ENCODE measurements at regions not wholly inside any gene's neighbourhood (a gene's known extent, or its start where the extent isn't known, plus 50 kb on each side); places are given as distances from the start of the nearest gene placed in this dataset.
A peak's percentile ranks its signal among the peaks of the same experiment; 100 is the strongest.
"Not testable (repeated sequence)": the region's sequence is repeated elsewhere in the genome, so short reads cannot be mapped to it uniquely, and the experiment has no call there.

DNA sequence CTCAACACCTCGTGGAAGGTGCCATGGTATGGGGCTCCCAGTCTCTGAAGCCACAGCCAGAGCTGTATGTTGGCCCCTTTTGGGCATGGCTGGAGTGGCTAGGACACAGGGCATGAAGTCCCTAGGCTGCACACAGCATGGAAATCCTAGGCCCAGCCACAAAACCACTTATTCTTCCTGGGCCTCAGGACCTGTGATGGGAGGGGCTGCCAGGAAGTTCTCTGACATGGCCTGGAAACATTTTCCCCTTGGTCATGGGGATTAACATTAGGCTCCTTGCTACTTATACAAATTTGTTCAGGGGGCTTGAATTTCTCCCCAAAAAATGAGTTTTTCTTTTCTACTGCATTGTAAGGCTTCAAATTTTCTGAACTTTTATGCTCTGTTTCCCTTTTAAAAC, 2091.2 kb upstream of the ACO1 start:
- DNase-seq (ENCODE audit: low spot score): no peak

DNA sequence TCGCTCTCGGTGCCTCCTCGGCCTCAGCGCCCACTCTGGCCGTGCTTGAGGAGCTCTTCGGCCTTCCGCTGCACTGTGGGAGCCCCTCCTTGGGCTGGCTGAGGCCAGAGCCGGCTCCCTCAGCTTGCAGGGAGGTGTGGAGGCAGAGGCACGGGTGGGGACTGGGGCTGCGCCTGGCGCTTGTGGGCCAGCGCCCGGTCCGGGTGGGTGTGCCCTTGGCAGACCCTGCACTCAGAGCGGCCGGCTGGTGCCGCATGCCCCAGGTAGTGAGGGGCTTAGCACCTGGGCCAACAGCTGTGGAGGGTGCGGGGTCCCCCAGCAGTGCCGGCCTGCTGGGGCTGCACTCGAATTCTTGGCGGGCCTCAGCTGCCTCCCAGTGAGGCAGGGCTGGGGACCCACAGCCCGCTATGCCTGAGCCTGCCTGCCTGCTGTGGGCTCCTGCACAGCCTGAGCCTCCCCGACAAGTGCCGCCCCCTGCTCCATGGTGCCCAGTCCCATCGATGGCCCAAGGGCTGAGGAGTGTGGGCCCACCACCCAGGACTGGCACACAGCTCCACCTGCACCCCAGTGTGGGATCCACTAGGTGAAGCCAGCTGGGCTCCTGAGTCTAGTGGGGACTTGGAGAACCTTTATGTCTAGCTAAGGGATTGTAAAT, 2085.2 kb upstream of the ACO1 start:
- DNase-seq (ENCODE audit: low spot score): no peak

DNA sequence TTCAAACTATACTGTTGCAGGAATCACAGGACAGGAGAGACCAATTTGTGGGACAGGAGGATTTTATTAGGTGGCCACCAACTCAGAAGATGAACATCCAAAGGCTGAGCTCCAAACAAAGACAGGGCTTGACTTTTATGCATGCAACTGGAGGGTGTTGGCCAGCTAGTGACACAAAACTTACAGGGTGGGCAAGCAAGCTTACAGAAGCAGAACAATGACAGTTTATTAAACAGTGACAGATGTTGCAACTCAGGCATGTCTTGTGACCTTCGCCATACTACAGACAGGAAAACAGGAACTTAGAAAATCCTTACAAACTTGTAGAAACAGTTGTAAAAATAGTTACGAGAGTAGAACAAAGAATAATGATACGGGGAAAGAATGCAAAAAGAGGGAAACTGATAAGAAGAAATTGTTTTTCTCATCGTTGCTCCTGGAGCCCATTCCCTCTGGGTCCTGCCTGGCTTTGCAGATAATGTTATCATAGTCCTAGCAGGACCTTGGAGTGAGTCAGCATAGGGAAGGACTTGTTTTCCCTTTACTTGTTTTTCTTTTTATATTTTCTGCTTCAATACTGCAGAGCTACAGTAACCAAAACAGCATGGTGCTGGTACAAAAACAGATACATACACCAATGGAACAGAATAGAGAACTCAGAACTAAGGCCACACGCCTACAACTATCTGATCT, 2083.0 kb upstream of the ACO1 start:
- peak; percentile 5 for DNase-seq (ENCODE audit: low spot score)

DNA sequence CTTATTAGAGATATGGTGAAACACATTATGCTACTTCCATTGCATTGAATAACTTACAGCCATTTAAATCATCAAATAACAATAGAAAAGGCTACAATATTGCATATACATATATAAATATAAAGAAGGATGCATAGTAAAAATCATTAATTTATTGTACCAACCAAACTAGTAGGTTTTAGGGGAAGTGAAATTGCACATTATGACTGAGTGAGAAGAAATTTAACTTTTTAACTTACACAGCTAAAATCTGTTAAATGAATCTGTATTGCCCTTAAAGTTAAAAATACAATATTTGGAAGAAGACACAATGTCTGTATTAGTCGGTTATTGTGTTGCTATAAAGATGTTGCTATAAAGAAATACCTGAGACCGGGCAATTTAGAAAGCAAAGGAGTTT, 2073.7 kb upstream of the ACO1 start:
- DNase-seq (ENCODE audit: low spot score): no peak

DNA sequence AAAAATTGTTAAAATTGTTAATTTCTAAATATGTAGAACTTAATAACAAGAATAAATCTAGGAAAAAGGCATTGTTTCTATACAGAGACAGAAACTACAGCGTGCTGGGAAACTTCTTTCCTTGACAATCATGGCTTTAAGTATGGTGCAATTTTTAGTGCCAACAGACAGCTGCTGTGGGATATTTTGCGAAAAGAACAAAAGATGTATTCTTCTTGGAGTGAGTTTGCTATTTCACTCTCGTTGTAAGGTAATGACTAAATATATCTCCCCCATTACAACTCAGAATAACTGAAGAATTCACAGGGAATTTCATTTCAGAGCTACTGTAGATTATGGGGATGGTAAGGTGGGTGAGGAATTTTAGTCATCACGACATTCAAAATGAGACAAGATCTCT, 2055.0 kb upstream of the ACO1 start:
- peak; percentile 6 for DNase-seq (ENCODE audit: low spot score)

DNA sequence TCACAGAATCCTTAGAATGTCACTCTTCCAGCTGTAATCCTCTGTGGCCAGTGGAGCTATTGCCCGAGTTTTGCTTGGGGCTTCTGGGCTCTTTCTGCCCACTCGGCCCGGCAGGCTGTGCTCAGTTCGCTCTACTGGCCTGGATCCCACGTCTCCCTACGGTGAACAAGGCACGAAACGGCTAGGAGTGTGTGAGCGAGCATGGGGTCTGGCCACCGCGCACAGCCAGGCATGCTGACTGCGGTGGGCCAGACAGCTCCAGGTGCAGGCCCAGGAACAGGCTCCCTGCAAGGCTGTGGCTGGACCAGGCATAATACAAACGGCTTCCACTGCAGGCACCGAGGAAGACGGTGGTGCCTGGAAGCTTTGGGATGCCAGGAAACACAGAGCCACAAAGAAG, 2035.5 kb upstream of the ACO1 start:
- DNase-seq (ENCODE audit: low spot score): no peak

DNA sequence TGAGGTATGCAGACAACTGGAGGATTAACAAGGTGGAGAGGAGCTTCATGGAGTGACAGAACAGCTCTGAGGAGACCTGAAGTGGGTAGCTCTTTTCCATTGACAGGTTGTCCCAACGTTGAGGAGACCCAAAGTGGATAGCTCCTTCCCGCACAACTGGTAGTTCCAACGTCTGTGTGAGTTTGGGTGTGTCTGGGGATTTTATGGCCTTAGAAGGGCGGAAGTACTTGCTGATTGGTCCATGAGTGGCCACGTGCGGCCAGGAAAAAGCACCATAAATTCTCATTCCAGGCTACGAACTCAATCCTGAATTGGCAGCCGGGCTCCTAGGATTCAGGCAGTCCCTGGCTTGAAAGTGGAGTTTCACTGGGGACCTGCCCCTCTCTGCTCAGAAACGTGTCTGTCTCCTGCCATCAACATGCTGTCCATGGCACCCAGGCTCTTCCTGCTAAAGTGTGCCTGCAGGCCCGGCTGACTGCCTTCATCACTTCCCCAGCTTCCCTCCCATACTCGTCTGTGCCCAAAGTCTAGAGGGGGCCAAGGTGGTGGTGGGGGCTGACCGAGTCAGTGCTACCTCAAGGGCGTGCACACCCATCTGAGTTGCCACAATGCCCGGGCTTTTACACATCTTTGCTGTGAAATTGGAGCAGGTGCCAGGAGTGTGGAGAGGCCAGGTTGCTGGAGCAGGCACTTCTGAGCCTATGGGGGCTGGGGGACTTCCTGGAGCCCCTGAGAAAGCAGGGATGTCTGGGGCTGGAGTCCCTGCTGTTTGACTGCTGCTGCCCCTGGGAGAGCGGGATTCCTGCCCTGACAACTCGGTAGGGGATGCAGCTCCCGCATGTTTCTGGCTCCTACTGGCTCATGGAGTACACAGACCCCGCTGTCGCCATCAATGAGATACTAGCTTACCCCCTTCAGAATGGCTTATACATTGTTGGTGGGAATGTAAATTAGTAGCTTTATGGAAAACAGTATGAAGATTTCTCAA, 2034.6 kb upstream of the ACO1 start:
- no peak for DNase-seq (ENCODE audit: low spot score)

DNA sequence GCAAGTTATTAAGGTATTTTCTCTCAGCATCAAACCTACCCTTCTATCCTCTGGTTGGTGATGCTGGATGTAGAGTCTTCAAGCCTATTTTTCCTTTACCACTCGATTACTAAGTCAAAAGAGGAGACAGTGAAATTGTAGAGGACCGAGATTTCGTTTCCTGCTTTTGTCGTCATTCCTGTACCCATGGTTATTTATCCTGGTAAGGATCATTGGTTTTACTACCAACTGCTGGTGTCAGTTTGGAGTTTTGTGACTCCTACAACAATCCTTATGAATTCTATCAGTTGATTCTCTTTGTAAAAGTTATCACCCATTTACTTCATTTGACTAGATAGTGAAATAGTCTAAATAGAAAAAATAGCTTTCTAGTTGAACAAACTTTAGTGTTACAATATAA, 2028.2 kb upstream of the ACO1 start:
- DNase-seq (ENCODE audit: low spot score): no peak

DNA sequence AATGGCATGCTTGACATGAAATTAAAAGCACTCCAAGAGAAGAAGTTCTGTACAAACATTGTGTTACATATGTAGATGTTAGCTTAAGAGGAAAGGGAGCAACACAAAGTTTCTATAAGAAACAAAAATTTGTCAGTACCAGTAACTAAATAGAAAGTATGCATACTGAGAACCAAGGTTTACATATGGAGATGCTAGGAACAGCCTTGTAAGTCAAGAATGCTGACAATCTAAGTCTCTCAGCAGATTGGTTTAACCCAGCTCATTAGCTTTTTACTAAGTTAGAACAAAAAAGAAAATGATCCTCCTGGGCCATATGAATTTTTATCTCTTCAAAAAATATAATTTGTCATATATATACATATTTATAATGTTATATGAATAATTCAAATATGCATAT, 2022.1 kb upstream of the ACO1 start:
- DNase-seq (ENCODE audit: low spot score): no peak

DNA sequence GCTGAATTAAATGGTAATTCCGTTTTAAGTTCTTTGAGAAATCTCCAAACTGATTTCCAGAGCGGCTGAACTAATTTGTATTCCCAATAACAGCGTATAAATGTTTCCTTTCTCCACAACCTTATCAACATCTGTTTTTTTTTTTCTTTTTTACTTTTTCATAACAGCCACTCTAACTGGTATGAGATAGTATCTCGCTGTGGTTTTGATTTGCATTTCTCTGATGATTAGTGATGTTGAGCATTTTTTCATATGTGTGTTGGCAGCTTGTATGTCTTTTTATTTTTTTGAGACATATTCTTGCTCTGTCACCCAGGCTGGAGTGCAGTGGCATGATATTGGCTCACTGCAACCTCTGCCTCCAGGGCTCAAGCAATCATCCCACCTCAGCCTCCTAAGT, 2018.3 kb upstream of the ACO1 start:
- not testable (repeated sequence) for DNase-seq (ENCODE audit: low spot score)

DNA sequence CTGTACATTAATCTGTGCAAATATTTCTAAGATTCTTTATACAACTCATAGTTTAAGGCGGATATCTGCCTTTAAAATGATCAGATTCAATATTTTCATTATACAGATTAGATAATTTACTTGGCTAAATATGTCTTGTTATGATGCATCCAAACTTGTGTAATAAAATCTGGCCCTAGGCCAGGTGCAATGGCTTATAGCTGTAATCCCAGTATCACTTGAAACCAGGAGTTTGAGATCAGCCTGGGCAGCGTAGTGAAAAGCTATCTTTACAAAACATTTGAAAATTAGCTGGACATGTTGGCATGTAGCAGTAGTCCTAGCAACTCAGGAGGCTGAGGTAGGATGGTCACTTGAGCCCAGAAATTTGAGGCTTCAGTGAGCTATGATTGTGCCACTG, 2002.2 kb upstream of the ACO1 start:
- no peak for DNase-seq (ENCODE audit: low spot score)

DNA sequence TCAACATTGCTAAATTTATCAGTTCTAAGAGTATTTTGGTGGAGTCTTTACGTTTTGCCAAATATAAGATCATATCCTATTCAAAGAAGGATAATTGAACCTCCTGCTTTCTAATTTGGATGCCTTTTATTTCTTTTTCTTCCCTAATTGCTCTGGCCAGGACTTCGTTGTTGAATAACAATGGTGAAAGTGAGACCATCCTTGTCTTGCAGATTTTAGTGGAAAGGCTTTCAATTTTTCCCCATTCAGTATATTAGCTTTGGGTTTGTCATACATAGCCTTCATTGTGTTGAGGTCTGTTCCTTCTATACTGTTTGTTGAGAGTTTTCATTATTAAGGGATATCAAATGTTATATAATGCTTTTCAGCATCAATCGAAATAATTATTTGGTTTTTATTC, 1974.2 kb upstream of the ACO1 start:
- no peak for DNase-seq (ENCODE audit: low spot score)

DNA sequence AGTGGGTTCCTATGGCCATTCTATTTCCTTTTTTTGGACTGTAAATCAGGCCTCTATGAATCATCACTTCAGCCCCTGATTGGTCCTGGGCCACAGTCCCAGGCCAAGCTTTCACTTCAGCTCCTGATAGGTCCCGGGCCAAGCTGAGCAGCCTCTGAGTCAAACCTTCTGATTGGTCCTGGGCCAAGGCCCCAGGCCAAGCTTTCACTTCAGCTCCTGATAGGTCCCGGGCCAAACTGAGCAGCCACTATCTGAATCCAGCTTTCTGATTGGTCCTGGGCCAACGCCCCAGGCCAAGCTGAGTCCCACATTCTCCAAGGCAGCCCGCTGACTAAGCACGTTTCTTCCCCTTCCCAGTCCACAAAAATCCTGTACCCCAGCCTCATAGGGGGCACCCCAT, 1972.9 kb upstream of the ACO1 start:
- DNase-seq (ENCODE audit: low spot score): no peak

DNA sequence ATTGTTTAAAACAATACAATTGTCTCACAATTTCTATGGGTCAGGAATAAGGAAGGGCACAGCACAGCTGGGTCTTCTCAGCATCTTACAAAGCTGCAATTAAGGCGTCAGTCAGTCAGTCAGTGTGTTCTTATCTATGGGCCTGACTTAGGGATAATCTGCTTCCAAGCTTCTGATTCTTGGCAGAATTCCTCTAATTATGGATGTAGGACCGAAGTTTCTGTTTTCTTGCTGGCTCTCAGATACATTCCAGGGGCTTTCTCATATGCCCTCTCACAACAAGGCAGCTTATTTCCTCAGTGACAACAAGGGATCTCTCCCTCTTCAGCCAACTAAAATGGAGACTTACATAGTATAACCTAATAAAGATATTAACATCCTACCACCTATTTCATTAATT, 1925.3 kb upstream of the ACO1 start:
- DNase-seq (ENCODE audit: low spot score): no peak

DNA sequence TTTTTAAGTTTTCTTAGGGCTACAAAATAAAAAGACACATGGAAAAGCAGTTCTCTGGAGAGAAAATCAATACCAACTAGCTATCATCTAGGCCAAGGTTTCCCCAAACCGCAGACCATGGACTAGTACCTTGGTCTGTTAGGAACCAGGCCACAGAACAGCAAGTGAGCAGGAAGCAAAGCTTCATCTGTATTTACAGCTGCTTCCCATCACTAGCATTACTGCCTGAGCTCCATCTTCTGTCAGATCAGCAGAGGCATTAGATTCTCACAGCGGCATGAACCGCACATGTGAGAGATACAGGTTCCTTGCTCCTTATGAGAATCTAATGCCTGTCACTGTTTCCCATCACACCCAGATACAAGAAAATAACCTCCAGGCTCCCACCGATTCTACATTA, 1907.6 kb upstream of the ACO1 start:
- no peak for DNase-seq (ENCODE audit: low spot score)

DNA sequence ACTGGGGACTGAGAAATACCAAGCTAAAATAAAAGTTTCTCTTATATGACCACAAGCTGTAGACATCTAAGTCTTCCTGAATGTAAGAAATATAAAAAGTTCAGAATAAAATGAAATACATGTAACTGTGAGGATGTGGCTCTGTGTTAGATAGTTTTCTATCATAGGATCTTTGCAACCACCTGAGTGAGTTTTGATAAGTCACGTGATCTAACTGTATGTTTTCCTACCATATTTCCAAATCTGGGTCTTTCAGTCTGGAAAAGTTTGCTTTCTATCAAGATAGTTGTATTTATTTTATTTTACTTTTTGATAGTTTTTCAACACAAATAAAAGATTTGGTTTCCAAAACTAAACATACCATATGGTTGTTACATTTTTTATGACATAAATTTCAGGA, 1905.8 kb upstream of the ACO1 start:
- DNase-seq (ENCODE audit: low spot score): no peak

DNA sequence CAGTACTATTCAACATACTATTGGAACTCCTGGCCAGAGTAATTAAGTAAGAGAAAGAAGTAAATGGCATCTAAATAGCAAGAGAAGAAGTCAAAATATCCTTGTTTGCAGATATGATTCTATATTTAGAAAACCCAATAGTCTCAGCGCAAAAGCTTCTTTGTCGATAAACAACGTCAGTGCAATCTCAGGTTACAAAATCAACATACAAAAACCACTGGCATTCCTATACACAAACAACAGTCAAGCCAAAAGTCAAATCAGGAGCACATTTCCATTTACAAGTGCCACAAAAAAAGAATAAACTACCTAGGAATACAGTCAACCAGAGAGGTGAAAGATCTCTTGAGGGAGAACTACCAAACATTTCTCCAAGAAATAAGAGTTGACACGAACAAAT, 1901.9 kb upstream of the ACO1 start:
- no peak for DNase-seq (ENCODE audit: low spot score)

DNA sequence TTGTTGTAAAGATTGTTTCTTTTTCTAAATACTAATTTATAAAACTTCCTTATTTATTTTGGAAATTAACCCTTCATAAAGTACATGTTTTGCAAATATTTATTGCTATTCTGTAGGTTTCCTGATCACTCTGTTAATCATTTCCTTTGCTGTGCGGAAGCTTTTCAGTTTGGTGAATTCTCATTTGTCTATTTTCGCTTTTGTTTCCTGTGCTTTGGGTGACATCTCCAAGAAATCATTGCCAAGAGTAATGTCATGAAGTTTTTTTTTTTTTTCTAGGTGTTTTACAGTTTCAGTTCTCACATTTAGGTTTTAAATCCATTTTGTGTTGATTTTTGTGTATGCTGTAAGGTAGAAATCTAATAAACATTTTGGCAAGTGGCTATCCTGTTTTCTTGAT, 1899.8 kb upstream of the ACO1 start:
- no peak for DNase-seq (ENCODE audit: low spot score)

DNA sequence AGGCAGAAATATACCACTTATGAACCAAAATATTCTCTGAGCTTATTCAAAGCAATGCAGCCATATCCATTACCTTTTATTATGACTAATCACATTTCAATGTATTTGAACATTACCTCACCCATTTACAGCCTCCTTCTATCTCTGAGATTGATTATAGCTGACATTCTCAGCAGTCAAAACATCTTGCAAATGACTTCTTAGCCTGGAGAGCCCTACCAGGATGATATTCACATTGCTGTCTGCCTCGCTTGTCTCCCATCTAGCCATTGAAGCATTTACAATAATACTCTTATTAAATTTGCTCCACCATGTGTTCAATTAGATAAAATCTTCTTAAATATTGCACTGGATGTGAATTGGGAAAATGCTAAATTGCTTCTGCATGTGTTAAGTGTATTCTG, 1879.9 kb upstream of the ACO1 start:
- no peak for DNase-seq (ENCODE audit: low spot score)

DNA sequence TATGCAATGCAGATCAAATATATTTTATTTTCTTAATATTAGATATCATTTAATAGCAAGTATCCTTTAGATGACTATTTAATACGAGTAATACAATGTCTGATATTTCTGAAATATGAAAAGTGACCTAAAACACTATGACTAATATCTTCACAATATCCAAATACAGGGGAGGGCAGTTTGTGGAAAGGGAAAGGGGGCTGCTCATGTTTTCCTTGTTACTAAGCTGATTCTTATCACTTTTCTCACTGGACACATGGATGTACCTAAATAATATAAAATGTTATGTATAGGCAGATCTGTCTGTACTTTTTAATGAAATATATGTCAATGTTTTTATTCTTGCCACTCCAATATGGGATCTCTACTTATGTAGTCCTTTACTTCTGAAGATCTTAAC, 1879.1 kb upstream of the ACO1 start:
- no peak for DNase-seq (ENCODE audit: low spot score)

DNA sequence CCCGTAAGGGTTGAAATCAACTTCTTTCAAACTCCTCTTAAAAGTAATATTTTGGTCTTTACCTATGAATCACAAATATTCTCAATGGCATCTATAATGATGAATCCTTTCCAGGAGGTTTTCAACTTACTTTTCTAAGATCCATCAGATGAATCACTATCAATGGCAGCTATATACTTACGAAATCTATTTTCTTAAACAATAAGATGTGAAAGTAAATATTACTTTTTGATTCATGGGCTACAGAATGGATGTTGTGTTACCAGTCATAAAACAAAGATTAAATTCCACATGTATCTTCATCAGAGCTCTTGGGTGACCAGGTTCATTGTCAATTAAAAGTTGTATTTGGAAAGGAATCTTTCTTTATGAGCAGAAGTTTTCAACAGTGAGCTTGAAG, 1877.7 kb upstream of the ACO1 start:
- DNase-seq (ENCODE audit: low spot score): no peak

DNA sequence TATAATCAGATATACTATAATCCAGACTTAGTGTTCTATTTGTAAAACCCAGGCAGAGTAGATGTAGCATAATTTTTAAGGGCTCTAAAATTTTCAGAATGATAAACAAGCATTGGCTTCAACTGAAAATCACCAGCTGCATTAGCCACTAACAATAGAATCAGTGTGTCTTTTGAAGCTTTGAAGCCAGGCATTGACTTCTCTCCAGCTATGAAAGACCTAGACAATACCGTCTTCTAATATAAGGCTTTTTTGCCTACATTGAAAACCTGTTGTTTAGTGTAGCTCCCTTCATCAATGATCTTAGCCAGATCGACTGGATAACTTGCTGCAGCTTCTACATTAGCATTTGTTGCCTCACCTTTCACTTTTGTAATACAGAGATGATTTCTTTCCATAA, 1877.3 kb upstream of the ACO1 start:
- peak; percentile 49 for DNase-seq (ENCODE audit: low spot score)

DNA sequence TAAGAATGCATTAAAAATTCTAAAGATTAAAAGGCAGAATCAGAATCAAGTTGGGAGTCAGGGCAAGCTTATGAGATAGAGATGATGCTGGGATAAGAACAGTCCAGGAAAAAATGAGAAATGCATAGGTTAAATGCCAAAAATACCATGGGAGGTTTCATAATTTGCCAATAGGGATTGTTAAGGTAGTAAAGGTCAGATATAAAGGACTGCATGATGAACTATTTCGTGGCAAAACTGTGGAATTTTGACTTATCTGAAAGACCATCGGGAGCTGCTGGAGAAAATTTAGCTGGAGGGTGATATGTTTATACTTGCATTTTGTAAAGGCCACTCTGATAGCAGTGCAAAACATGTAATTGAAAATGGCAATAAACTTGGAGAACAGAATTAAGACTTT, 1872.8 kb upstream of the ACO1 start:
- no peak for DNase-seq (ENCODE audit: low spot score)
